Nucleus accumbens (tissue), 56 donors: ENCODE measurements at regions not wholly inside any gene's neighbourhood (a gene's known extent, or its start where the extent isn't known, plus 50 kb on each side); places are given as distances from the start of the nearest gene placed in this dataset.

Experiments used
- DNase-seq, 56 donors: peaks; one replicate each; lab custom pipeline; 2025; lab: John Stamatoyannopoulos, UW

- DNase-seq: no peak
Measured at GRCh38 chr14:36047912-36048311, 128.6 kb downstream of the PTCSC3 start.

DNA sequence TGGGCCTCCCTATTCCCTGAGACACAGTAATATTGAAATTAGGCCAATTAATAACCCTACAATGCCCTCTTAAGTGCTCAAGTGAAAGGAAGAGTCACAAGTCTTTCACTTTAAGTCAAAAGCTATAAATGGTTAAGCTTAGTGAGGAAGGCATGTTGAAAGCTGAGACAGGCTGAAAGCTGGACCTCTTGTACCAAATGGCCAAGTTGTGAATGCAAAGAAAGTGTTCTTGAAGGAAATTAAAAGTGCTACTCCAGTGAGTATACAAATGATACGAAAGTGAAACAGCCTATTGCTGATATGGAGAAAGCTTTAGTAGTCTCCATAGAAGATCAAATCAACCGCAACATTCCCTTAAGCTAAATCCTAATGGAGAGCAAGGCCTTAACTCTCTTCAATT, 140.8 kb downstream of the PTCSC3 start:
- DNase-seq: no peak

- DNase-seq: no peak
Measured at GRCh38 chr14:36028665-36029064, 147.9 kb downstream of the PTCSC3 start.

GRCh38 chr14:36028218-36028617, 148.3 kb downstream of the PTCSC3 start:
- no peak for DNase-seq

- no peak for DNase-seq
Measured at GRCh38 chr14:36027354-36027753, 149.2 kb downstream of the PTCSC3 start.

DNA sequence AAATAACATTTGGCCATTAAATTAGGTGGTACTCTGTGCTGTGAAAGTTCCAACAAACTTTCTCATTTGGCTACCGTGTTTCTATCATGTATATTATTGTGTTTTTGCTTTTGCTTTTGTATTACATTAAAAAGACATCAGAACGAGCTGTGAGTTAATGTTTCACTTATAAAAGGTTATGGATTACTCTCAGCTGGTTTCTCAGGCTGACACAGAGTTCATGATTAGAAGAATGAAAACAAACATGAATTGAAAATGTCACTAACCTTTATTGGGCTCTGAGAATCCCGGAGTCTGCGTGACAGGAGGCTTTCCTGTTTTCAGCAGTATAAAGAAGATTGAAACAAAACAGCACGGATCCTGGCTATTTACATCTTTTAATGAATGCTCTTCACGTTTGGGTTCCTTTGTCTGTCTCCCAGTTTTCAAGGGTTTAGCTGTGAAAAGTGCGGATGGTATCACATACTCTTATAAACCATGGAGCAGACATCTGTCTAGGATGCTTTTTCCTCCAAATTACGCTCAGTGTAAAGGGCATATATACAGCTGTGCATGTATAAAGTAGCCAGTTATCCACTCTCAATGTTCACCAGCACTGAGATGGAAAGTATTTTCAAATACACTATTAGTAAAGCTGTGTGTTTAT, 153.6 kb downstream of the PTCSC3 start:
- DNase-seq: no peak

DNA sequence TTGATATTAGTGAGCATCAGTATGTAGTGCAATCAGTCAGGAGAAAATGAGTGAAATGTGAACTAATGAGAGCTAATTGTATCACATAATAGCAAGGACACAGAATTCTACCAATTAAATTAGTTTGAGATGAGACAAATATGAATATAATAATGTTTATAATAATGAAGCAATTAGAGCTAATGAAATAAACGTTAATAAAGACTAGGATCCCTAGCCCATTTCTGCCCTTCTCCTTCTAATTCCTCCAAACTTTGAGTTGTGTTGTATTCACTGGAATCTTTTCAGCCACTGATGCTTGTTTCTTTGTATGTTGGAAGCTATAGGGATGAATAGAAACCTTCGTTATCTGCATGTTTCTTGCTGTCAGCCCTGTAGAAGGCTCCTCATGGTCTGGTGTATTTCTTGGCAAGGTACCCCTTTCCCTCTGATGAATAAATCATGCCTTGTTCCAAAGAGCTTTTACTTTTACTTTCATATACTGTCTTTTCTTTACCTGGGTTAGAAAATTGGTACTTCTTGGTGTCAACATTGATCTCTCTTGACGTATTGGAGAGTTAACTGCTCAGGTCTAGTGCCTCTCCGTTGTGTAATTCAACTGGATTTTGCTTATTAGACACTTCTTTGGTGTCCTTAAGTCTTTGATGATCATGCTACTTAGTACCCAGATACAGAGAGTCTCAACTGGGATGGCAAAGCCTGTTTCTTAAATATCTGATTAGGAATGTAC, 154.8 kb downstream of the PTCSC3 start:
- peak in 1 of 56 donors; percentile 33 for DNase-seq

GRCh38 chr14:36021030-36021422, 155.5 kb downstream of the PTCSC3 start:
- DNase-seq: no peak

DNA sequence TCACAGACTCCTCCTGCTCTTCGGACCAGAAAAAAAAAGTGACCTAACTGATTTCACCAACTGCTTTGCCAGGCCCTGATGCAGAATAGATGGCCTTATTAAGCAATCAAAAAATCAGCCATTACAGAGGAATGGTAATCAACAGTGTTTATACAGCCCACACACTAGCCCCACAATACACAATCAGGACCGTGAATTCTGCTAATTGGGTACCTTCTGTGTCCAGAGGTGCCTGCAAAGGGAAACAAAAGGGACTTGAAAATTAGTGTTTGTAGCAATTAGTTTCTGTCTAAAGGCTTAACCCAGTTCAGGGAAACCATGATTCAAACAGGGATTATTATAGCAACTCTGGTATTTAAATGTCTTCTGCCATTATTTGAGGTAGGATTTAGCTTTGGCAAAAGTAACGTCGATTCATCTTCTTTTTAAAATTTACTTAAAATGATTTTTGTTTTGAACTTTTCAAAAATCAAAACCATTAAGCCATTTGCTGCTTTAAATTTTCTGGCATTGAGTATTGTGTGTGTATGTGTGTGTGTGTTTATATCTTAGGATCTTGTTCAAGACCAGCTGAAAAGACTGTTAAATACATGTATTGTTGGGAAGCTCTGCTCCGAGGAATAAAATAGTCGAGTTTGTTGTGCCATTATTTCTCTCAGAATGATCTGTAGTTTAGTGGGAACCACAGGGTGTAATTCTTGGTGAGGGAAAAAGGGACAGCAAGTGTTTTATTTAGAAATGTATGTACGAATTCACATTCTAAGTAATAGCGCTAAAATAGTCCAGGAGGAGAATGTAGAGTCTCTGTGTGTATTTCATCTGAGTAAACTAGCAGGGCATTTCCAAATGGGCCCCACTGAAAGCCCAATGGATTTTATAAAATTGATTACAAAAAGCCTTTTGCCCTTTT, 156.1 kb downstream of the PTCSC3 start:
- peak in 3 of 56 donors; percentile 6 to 52 (median 14) for DNase-seq

DNA sequence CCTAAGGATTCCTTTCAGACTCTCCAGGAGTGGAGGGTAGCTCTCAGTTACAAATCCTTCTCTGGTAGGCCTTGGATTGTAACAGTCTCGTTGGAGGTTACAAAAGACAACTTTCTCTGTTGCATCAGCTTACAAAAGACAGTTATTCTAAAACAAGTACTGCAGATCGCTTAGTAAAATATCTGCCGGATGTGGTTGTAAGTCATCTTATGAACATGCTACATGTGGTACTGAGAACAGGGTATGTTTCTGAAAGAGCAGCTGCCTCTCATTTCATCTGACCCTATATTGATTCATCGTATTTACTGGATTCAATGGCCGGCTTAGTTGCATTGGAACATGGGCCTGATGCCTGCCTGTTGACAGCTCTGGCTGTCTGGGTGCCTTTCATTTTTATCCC, 157.4 kb downstream of the PTCSC3 start:
- DNase-seq: peak in 1 of 56 donors; percentile 22

GRCh38 chr14:36014236-36014635, 162.3 kb downstream of the PTCSC3 start:
- DNase-seq: no peak

- no peak for DNase-seq
Measured at GRCh38 chr14:36013483-36013882, 163.0 kb downstream of the PTCSC3 start.

DNA sequence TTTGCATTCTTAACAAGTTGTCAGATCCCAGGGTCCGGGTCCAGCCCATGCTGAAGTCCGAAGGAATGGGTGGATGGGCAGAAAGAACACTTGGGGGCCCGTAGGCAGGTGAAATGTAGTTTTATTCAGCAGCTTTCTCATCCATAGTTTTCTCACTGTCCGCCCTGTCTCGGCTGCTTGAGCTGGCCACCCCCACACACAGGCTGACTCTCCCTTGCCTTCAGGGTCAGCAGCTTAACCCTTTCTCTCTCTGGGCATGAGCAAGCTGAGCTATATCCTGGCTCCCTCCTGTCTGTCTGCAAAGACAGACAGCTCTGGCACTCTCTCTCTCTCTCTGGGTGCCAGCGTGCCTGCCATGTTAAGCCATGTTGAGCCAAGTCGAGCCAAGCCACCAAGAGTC, 163.9 kb downstream of the PTCSC3 start:
- no peak for DNase-seq

- DNase-seq: no peak
Measured at GRCh38 chr14:36009643-36010042, 166.9 kb downstream of the PTCSC3 start.

GRCh38 chr14:36006623-36007022, 169.9 kb downstream of the PTCSC3 start:
- no peak for DNase-seq

GRCh38 chr14:36005670-36006069, 170.9 kb downstream of the PTCSC3 start:
- DNase-seq: no peak

DNA sequence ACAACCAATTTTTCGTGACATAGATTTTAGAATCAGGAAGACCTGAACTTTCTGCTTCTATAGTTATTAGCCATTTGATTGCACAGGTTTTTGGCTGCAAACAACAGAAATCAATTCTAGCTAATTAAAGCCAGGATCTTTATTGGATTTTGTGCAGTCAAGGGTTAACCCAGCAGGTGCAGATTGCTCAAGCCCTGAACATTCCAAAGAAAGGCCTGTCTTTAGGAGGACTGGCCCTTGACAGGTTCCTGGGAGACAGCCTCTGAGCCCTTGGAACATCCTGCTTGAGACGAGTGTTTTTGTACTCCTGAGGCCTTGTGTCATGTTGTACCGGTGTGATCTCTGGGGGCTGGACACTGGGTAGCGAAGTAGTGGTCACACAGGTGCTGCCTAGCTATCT, 174.6 kb downstream of the PTCSC3 start:
- DNase-seq: no peak

DNA sequence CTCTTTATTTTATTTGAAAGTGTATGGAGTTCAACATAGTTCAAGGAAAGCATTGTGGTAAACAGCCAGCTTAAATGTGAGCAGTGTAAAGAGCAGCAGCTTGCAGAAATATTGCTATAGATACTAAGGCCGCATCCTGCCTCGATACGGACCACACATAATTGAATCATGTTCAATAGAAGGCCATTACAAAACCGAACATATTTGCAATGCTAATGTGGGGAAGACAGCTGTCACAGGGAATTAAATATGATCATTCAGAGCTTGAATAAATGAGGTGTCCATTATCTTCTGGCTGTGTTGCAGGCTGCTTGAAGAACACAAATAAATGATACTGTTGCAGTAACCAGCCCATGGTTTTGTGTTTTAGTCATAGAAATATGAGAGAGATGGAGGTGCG, 173.2 kb downstream of the BRMS1L start:
- DNase-seq: no peak

DNA sequence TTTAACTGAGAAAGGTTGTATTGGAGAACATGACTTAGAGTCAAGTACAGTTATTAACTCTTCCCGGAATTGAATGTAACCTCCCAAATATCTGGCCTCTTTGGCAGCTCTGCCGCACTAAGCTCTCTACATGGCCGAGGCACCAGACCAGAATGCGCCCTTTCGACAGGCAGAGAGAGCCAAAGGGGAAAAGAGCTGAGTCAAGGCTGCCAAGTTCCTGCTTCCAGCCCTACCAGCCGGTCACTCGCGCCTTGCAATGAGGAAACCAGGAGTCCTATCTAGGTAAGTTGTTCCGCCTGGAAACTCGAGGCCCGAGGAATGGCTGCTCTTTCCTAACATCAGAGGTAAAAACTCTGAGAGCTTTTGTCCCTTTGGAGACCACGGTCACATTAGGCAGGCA, 172.2 kb downstream of the BRMS1L start:
- DNase-seq: peak in 16 of 56 donors; percentile 15 to 47 (median 31)

- DNase-seq: no peak
Measured at GRCh38 chr14:35993684-35993960, 167.5 kb downstream of the BRMS1L start.
